WTC11 (cell line): ENCODE measurements at regions not wholly inside any gene's neighbourhood (a gene's known extent, or its start where the extent isn't known, plus 50 kb on each side); places are given as distances from the start of the nearest gene placed in this dataset.

ENCODE experiments used
- ATAC-seq: fragments of 200-7000 bp; cut with Tn5 transposase; 2 replicates; pipeline ENCODE4 v1.10.0; 2021; ENCODE audit warnings: mild to moderate bottlenecking, moderate library complexity
- CTCF ChIA-PET: fragments of 300-600 bp; sonication (Branson Sonifier 250); formaldehyde crosslinking; loops from one replicate; lab custom pipeline; 2021; ENCODE audit warnings: antibody characterized with exemption; lab: Charles Lee
- POLR2A ChIA-PET: fragments of 350-600 bp; sonication (Branson Sonifier 250); formaldehyde crosslinking; loops from one replicate; lab custom pipeline; 2021; ENCODE audit warnings: antibody characterized with exemption; lab: Charles Lee
- DNase-seq: peaks from one replicate; pipeline ENCODE4 v3.0.0; 2021; ENCODE audit warnings: low spot score
- H3K27ac Mint-ChIP-seq: 2 replicates; pipeline ENCODE4 v1.8.0; 2021; ENCODE audit warnings: mixed read lengths
- H3K27me3 Mint-ChIP-seq: 2 replicates; pipeline ENCODE4 v1.8.0; 2021; ENCODE audit warnings: low read depth, mild to moderate bottlenecking, moderate library complexity, mixed read lengths
- H3K36me3 Mint-ChIP-seq: 2 replicates; pipeline ENCODE4 v1.8.0; 2021; ENCODE audit warnings: mixed read lengths
- H3K4me1 Mint-ChIP-seq: 2 replicates; pipeline ENCODE4 v1.8.0; 2022; ENCODE audit warnings: mixed read lengths
- H3K4me3 Mint-ChIP-seq: 2 replicates; pipeline ENCODE4 v1.8.0; 2021; ENCODE audit warnings: mild to moderate bottlenecking, moderate library complexity, mixed read lengths
- H3K9me3 Mint-ChIP-seq: 2 replicates; pipeline ENCODE4 v1.8.0; 2021; ENCODE audit warnings: mixed read lengths
- ATF3 ChIP-seq: sonication (generic); formaldehyde crosslinking; conservative IDR thresholded peaks from 2 replicates; pipeline ENCODE4 v1.8.1; 2022; ENCODE audit warnings: mild to moderate bottlenecking, missing genetic modification reagents
- ATF6 ChIP-seq: sonication (generic); formaldehyde crosslinking; IDR thresholded peaks from 2 replicates; pipeline ENCODE4 v1.8.1; 2023; ENCODE audit warnings: mild to moderate bottlenecking, missing genetic modification reagents
- E2F4 ChIP-seq: sonication (generic); formaldehyde crosslinking; IDR thresholded peaks from 2 replicates; pipeline ENCODE4 v1.8.1; 2022; ENCODE audit warnings: low read depth, mild to moderate bottlenecking, moderate library complexity, missing genetic modification reagents, borderline replicate concordance
- ERG ChIP-seq: fragments of 250-450 bp; sonication (Bioruptor Pico); IDR thresholded peaks from 2 replicates; pipeline ENCODE4 v1.8.0; 2021; ENCODE audit warnings: mild to moderate bottlenecking
- GTF2I ChIP-seq: fragments of 250-450 bp; sonication (Bioruptor Pico); conservative IDR thresholded peaks from 2 replicates; pipeline ENCODE4 v1.4.0; 2021; ENCODE audit warnings: mild to moderate bottlenecking
- HMGA2 ChIP-seq: fragments of 250-450 bp; sonication (Bioruptor Pico); IDR thresholded peaks from 2 replicates; pipeline ENCODE4 v1.4.0; 2021; ENCODE audit warnings: mild to moderate bottlenecking, moderate library complexity
- IRF1 ChIP-seq: sonication (generic); formaldehyde crosslinking; IDR thresholded peaks from 2 replicates; pipeline ENCODE4 v1.8.0; 2023; ENCODE audit warnings: missing genetic modification reagents
- MXD4 ChIP-seq: fragments of 250-450 bp; sonication (Bioruptor Pico); IDR thresholded peaks from 2 replicates; pipeline ENCODE4 v1.8.0; 2021; ENCODE audit warnings: mild to moderate bottlenecking, moderate library complexity, borderline replicate concordance
- MYBL2 ChIP-seq: sonication (generic); formaldehyde crosslinking; IDR thresholded peaks from 2 replicates; pipeline ENCODE4 v1.8.1; 2023; ENCODE audit warnings: mild to moderate bottlenecking, moderate library complexity, missing genetic modification reagents
- NFATC4 ChIP-seq: fragments of 250-450 bp; sonication (Bioruptor Pico); IDR thresholded peaks from 2 replicates; pipeline ENCODE4 v1.9.0; 2021; ENCODE audit warnings: mild to moderate bottlenecking
- NR2C2 ChIP-seq: sonication (generic); formaldehyde crosslinking; IDR thresholded peaks from 2 replicates; pipeline ENCODE4 v1.8.0; 2022; ENCODE audit warnings: mild to moderate bottlenecking, missing genetic modification reagents
- OVOL2 ChIP-seq: fragments of 250-450 bp; sonication (Bioruptor Pico); IDR thresholded peaks from 2 replicates; pipeline ENCODE4 v1.9.0; 2021; ENCODE audit warnings: mild to moderate bottlenecking, borderline replicate concordance
- SMAD3 ChIP-seq: sonication (generic); formaldehyde crosslinking; IDR thresholded peaks from 2 replicates; pipeline ENCODE4 v1.8.0; 2022; ENCODE audit warnings: missing genetic modification reagents, mild to moderate bottlenecking, borderline replicate concordance
- SOX15 ChIP-seq: fragments of 250-450 bp; sonication (Bioruptor Pico); IDR thresholded peaks from 2 replicates; pipeline ENCODE4 v1.9.0; 2021; ENCODE audit warnings: mild to moderate bottlenecking
- ZNF121 ChIP-seq: sonication (generic); formaldehyde crosslinking; IDR thresholded peaks from 2 replicates; pipeline ENCODE4 v1.8.0; 2023; ENCODE audit warnings: missing genetic modification reagents
- ZNF232 ChIP-seq: sonication (generic); formaldehyde crosslinking; IDR thresholded peaks from 2 replicates; pipeline ENCODE4 v1.8.0; 2022; ENCODE audit warnings: mild to moderate bottlenecking, missing genetic modification reagents
- TF ChIP-seq, protein P1 (sequence below): fragments of 250-450 bp; sonication (Bioruptor Pico); IDR thresholded peaks from 2 replicates; pipeline ENCODE4 v1.9.0; 2021; ENCODE audit warnings: moderate library complexity, mild to moderate bottlenecking, inconsistent platforms, borderline replicate concordance
- TF ChIP-seq, protein P2 (sequence below): fragments of 250-450 bp; sonication (Bioruptor Pico); IDR thresholded peaks from 2 replicates; pipeline ENCODE4 v1.9.0; 2021; ENCODE audit warnings: mild to moderate bottlenecking
- TF ChIP-seq, protein P3 (sequence below): sonication (generic); formaldehyde crosslinking; IDR thresholded peaks from 2 replicates; pipeline ENCODE4 v1.8.1; 2022; ENCODE audit warnings: mild to moderate bottlenecking, moderate library complexity, missing genetic modification reagents

DNA sequence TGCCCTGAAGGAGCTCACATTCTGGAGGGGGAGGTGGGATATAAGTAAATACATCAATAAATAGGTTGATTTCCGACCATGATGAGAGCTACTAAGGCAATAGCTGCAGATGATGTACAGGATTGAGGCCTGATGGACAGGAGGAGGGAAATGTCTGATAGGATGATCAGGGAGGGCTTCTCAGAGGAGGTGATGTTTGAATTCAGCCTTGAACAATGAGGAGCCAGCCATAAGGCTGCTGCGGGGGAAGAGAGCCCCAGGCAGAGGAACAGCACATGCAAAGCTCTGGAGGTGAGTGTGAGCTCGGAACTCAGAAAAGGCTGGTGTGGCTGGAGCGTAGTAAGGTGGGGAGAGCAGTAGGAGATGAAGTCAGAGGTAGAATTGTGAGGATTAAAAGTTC is 411.7 kb downstream of the PTPRU start (continued):
- TF ChIP-seq, protein P1, sequence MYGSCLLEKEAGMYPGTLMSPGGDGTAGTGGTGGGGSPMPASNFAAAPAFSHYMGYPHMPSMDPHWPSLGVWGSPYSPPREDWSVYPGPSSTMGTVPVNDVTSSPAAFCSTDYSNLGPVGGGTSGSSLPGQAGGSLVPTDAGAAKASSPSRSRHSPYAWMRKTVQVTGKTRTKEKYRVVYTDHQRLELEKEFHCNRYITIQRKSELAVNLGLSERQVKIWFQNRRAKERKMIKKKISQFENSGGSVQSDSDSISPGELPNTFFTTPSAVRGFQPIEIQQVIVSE (CRISPR knock-in tag), result no peak
- TF ChIP-seq ATF3, result no peak
- TF ChIP-seq OVOL2 (CRISPR knock-in tag), result no peak
- no peak for TF ChIP-seq SMAD3 (CRISPR knock-in tag)

DNA sequence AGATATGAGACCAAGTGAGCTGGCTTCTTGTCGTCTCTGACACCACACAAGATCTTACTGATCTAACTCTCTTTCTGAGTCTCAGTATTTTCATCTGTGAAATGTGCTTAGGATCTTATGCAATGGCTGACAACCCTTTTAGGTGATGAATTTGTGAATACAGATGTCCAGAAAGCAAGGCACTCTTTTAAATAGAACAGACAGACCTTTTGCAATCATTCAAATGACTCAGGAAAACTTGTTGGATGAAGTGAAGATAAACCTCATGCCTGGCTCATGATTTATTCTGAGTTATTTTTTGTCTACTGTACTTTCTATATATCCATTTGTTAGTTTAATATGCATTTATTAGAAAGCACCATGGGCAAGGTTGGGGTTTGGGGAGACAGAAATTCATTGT is 411.3 kb downstream of the PTPRU start:
- ChIA-PET CTCF (interaction anchor here (1.3 to 1.4 kb wide), 2 partner anchors 8 to 251 kb away, joined by 3 to 5 read pairs; no protein-coding TSS in a partner anchor), POLR2A (no interaction called here)
- no peak for ATAC-seq
- 0 out of 2 replicates have a peak, but pooled peaks cover 3% of the 10 kb centered on the region for H3K9me3 Mint-ChIP-seq
- no peaks in the 10 kb centered on the region for H3K36me3 Mint-ChIP-seq
- H3K4me1 Mint-ChIP-seq, result peaks cover 12% of the 10 kb centered on the region
- DNase-seq, result no peak
- no peak for TF ChIP-seq SOX15 (CRISPR knock-in tag)
- TF ChIP-seq NR2C2 (CRISPR knock-in tag), result no peak
- TF ChIP-seq, protein P2, sequence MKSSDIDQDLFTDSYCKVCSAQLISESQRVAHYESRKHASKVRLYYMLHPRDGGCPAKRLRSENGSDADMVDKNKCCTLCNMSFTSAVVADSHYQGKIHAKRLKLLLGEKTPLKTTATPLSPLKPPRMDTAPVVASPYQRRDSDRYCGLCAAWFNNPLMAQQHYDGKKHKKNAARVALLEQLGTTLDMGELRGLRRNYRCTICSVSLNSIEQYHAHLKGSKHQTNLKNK (CRISPR knock-in tag), result no peak
- no peak for TF ChIP-seq ERG
- TF ChIP-seq ZNF121, result no peak
- no peak for TF ChIP-seq HMGA2 (CRISPR knock-in tag)
- TF ChIP-seq E2F4 (CRISPR knock-in tag), result no peak
- no peak for TF ChIP-seq GTF2I (CRISPR knock-in tag)
- no peak overlapping the region for H3K27ac Mint-ChIP-seq
- H3K27me3 Mint-ChIP-seq, result no peaks in the 10 kb centered on the region
- H3K4me3 Mint-ChIP-seq, result no peak overlapping the region

GRCh38 chr1:29646161-29646775 is 409.9 kb downstream of the PTPRU start:
- H3K4me3 Mint-ChIP-seq, result no peak overlapping the region
- peaks cover 12% of the 10 kb centered on the region for H3K4me1 Mint-ChIP-seq
- ChIA-PET CTCF (interaction anchor here (1.5 kb wide), 1 partner anchor 10 kb away, joined by 5 read pairs; no protein-coding TSS in a partner anchor), POLR2A (interaction anchor here (0.6 kb wide), 1 partner anchor 12 kb away, joined by 3 read pairs; no protein-coding TSS in a partner anchor)
- no peak for ATAC-seq
- TF ChIP-seq MXD4 (CRISPR knock-in tag) (no peak), ATF6 (CRISPR knock-in tag) (no peak), MYBL2 (CRISPR knock-in tag) (no peak), ZNF232 (no peak), IRF1 (CRISPR knock-in tag) (no peak), NFATC4 (no peak)
- TF ChIP-seq, protein P3, sequence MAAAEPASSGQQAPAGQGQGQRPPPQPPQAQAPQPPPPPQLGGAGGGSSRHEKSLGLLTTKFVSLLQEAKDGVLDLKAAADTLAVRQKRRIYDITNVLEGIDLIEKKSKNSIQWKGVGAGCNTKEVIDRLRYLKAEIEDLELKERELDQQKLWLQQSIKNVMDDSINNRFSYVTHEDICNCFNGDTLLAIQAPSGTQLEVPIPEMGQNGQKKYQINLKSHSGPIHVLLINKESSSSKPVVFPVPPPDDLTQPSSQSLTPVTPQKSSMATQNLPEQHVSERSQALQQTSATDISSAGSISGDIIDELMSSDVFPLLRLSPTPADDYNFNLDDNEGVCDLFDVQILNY (CRISPR knock-in tag), result no peak
- no peaks in the 10 kb centered on the region for H3K36me3 Mint-ChIP-seq
- H3K9me3 Mint-ChIP-seq, result 0 out of 2 replicates have a peak, but pooled peaks cover 3% of the 10 kb centered on the region
- no peaks in the 10 kb centered on the region for H3K27me3 Mint-ChIP-seq
- no peak overlapping the region for H3K27ac Mint-ChIP-seq
- DNase-seq, result no peak
